ENCODE measurements at regions not wholly inside any gene's neighbourhood (a gene's known extent, or its start where the extent isn't known, plus 50 kb on each side); places are given as distances from the start of the nearest gene placed in this dataset.

GRCh38 chr4:1509366-1509765 lies 103.1 kb upstream of the NKX1-1 start:
- TF ChIP-seq POLR2A (IDR thresholded peaks at IDR 0.05; ENCODE audit: low read depth, low read length) (no peak), POU2F2 (IDR thresholded peaks at IDR 0.05; ENCODE audit: low read depth, low read length) (no peak), POLR2AphosphoS5 (IDR thresholded peaks at IDR 0.05; ENCODE audit: low read depth, low read length) (no peak), SPI1 (IDR thresholded peaks at IDR 0.05; ENCODE audit: low read depth, low read length) (no peak), TAF1 (IDR thresholded peaks at IDR 0.05; ENCODE audit: low read depth, low read length) (no peak), PAX5 (IDR thresholded peaks at IDR 0.05; ENCODE audit: insufficient read depth, low read length, severe bottlenecking) (no peak)

All from GM12891 (cell line).